ENCODE measurements at regions not wholly inside any gene's neighbourhood (a gene's known extent, or its start where the extent isn't known, plus 50 kb on each side); places are given as distances from the start of the nearest gene placed in this dataset.
A peak's percentile ranks its signal among the peaks of the same experiment; 100 is the strongest.
"Not testable (repeated sequence)": the region's sequence is repeated elsewhere in the genome, so short reads cannot be mapped to it uniquely, and the experiment has no call there.

DNA sequence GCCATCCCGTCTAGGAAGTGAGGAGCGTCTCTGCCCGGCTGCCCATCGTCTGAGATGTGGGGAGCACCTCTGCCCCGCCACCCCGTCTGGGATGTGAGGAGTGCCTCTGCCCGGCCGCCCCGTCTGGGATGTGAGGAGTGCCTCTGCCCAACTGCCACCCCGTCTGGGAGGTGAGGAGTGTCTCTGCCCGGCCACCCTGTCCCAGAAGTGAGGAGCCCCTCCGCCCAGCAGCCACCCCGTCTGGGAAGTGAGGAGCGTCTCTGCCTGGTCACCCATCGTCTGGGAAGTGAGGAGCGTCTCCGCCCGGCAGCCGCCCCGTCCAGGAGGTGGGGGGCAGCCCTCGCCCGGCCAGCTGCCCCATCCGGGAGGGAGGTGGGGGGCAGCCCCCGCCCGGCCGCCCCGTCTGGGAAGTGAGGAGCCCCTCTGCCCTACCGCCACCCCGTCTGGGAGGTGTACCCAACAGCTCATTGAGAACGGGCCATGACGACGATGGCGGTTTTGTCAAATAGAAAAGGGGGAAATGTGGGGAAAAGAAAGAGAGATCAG, 474.9 kb downstream of the IRS2 start:
- H3K27ac ChIP-seq (replicated peaks; ENCODE audit: low read length); H3K9ac ChIP-seq (ENCODE audit: low read depth, low read length, poor library complexity); H3K4me3 ChIP-seq (ENCODE audit: low read length in 2 of 2); H2AK5ac ChIP-seq (ENCODE audit: low read depth, low read length); H2BK12ac ChIP-seq (ENCODE audit: low read length); H3K14ac ChIP-seq (ENCODE audit: low read length); H3K27me3 ChIP-seq (ENCODE audit: control insufficient read depth in 3 of 3, insufficient read depth in 3 of 3, low read depth in 1 of 3, low read length in 3 of 3); H3K36me3 ChIP-seq (replicated peaks in 1 of 2; ENCODE audit: control insufficient read depth in 2 of 2, insufficient read depth in 2 of 2, low read length in 2 of 2); H3K4me2 ChIP-seq (ENCODE audit: insufficient read depth, low read length, poor library complexity, severe bottlenecking); H4K91ac ChIP-seq (ENCODE audit: low read depth, low read length, poor library complexity); H2AFZ ChIP-seq (ENCODE audit: low read length); H4K8ac ChIP-seq (ENCODE audit: low read depth, low read length); H3K4me1 ChIP-seq (ENCODE audit: control insufficient read depth in 2 of 2, insufficient read depth in 1 of 2, low read depth in 1 of 2, low read length in 2 of 2); H2BK5ac ChIP-seq (ENCODE audit: low read length); H3K18ac ChIP-seq (ENCODE audit: low read length); H2BK15ac ChIP-seq (ENCODE audit: low read length); H3K9me3 ChIP-seq (replicated peaks in 1 of 2; ENCODE audit: control insufficient read depth in 2 of 2, insufficient read depth in 1 of 2, low read depth in 1 of 2, low read length in 2 of 2); DNase-seq (ENCODE audit: low spot score); H2BK120ac ChIP-seq (ENCODE audit: low read depth, low read length); H3K4ac ChIP-seq (ENCODE audit: low read length); H3K23ac ChIP-seq (ENCODE audit: low read depth, low read length, poor library complexity); H3K79me1 ChIP-seq (ENCODE audit: low read depth, low read length): not testable (repeated sequence)
- WGBS, 2 donors (ENCODE audit: extremely low coverage in 2 of 2, insufficient read length in 2 of 2, insufficient replicate concordance in 1 of 2): no CpG with 5 or more reads among the region's 33 CpGs

DNA sequence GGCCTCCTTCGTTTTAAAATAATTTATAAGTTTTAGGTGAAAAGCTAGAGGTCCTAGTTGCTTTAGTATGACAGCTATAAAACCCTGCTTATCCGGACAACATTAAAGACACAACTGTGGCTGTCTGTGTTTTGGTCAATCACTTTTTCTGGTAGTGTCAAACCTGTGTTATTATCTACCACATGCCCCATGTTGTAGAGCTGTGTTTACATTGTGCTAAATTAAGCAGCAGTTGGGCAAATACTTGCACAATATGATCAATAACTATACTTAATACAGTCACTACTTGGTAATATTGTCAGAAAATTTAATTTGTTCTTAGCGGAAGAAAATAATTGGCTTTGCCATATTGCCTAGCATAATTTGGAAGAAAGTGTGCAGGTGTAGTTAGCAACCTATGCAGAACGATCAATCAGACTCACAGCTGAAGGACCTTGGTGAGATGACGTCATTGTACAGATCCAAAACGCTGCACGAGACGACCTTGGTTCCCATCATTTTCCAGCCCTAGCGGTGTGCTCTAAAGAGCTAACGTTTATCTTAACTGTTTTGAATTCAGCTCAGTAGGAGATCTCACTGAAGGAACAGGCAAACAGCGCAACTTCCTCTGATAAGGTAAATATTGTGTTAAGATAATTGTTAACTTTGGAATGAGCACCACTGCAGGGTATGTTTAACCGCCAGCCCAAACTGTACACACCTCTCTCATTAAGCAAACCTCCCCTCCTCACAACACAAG, 476.6 kb downstream of the IRS2 start:
- no peak overlapping the region for H2BK120ac ChIP-seq (ENCODE audit: low read depth, low read length)
- no peaks in the 10 kb centered on the region for H3K36me3 ChIP-seq (replicated peaks in 1 of 2; ENCODE audit: control insufficient read depth in 2 of 2, insufficient read depth in 2 of 2, low read length in 2 of 2)
- no peak overlapping the region for H3K4me2 ChIP-seq (ENCODE audit: insufficient read depth, low read length, poor library complexity, severe bottlenecking)
- no peak overlapping the region for H2BK15ac ChIP-seq (ENCODE audit: low read length)
- no peaks in the 10 kb centered on the region for H3K9me3 ChIP-seq (replicated peaks in 1 of 2; ENCODE audit: control insufficient read depth in 2 of 2, insufficient read depth in 1 of 2, low read depth in 1 of 2, low read length in 2 of 2)
- peaks cover 0 to 3% of the 10 kb centered on the region in 2 donors for H3K4me1 ChIP-seq (ENCODE audit: control insufficient read depth in 2 of 2, insufficient read depth in 1 of 2, low read depth in 1 of 2, low read length in 2 of 2)
- H3K4me3 ChIP-seq (ENCODE audit: low read length in 2 of 2): no peak overlapping the region
- no peak overlapping the region for H2AK5ac ChIP-seq (ENCODE audit: low read depth, low read length)
- H3K23ac ChIP-seq (ENCODE audit: low read depth, low read length, poor library complexity): no peak overlapping the region
- H3K79me1 ChIP-seq (ENCODE audit: low read depth, low read length): no peaks in the 10 kb centered on the region
- no peak for DNase-seq (ENCODE audit: low spot score)
- H2AFZ ChIP-seq (ENCODE audit: low read length): no peak overlapping the region
- H4K91ac ChIP-seq (ENCODE audit: low read depth, low read length, poor library complexity): no peak overlapping the region
- H3K27ac ChIP-seq (replicated peaks; ENCODE audit: low read length): no peak overlapping the region
- no peak overlapping the region for H3K4ac ChIP-seq (ENCODE audit: low read length)
- H4K8ac ChIP-seq (ENCODE audit: low read depth, low read length): no peak overlapping the region
- no peak overlapping the region for H2BK12ac ChIP-seq (ENCODE audit: low read length)
- no peaks in the 10 kb centered on the region for H3K27me3 ChIP-seq (ENCODE audit: control insufficient read depth in 3 of 3, insufficient read depth in 3 of 3, low read depth in 1 of 3, low read length in 3 of 3)
- H3K14ac ChIP-seq (ENCODE audit: low read length): no peak overlapping the region
- H2BK5ac ChIP-seq (ENCODE audit: low read length): no peak overlapping the region
- WGBS, 2 donors (ENCODE audit: extremely low coverage in 2 of 2, insufficient read length in 2 of 2, insufficient replicate concordance in 1 of 2): no CpG with 5 or more reads among the region's 12 CpGs
- H3K18ac ChIP-seq (ENCODE audit: low read length): no peak overlapping the region
- H3K9ac ChIP-seq (ENCODE audit: low read depth, low read length, poor library complexity): no peak overlapping the region

DNA sequence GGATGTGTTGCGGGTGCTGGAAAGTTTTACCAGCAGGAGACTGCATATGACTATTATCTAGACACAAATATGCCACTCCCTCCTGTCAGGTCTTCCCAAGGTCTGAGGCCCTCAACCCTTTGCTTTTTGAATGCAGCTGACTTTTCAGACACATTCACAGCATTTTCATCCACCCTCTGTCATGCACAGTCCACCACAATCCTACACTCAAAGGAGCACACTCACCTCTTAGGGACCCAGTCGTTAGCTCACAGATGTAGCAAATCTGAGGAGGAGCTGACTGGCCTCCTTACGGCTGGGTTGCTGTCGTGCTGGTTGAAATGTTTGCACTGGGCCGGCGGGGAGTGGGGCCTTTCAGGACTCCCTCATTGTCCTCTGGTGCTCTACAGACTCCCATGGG, 479.4 kb downstream of the IRS2 start:
- Histone ChIP-seq H3K18ac (ENCODE audit: low read length) (no peak overlapping the region), H3K27ac (replicated peaks; ENCODE audit: low read length) (no peak overlapping the region), H3K4me3 (ENCODE audit: low read length in 2 of 2) (no peak overlapping the region), H3K4ac (ENCODE audit: low read length) (no peak overlapping the region), H4K8ac (ENCODE audit: low read depth, low read length) (no peak overlapping the region), H2BK15ac (ENCODE audit: low read length) (no peak overlapping the region), H3K14ac (ENCODE audit: low read length) (no peak overlapping the region), H4K91ac (ENCODE audit: low read depth, low read length, poor library complexity) (no peak overlapping the region), H3K9ac (ENCODE audit: low read depth, low read length, poor library complexity) (no peak overlapping the region), H3K9me3 (replicated peaks in 1 of 2; ENCODE audit: control insufficient read depth in 2 of 2, insufficient read depth in 1 of 2, low read depth in 1 of 2, low read length in 2 of 2) (no peaks in the 10 kb centered on the region), H2BK5ac (ENCODE audit: low read length) (no peak overlapping the region), H2BK12ac (ENCODE audit: low read length) (no peak overlapping the region), H2AFZ (ENCODE audit: low read length) (peak overlapping the region; percentile 41), H2AK5ac (ENCODE audit: low read depth, low read length) (no peak overlapping the region), H3K27me3 (ENCODE audit: control insufficient read depth in 3 of 3, insufficient read depth in 3 of 3, low read depth in 1 of 3, low read length in 3 of 3) (no peaks in the 10 kb centered on the region), H3K4me2 (ENCODE audit: insufficient read depth, low read length, poor library complexity, severe bottlenecking) (no peak overlapping the region), H3K36me3 (replicated peaks in 1 of 2; ENCODE audit: control insufficient read depth in 2 of 2, insufficient read depth in 2 of 2, low read length in 2 of 2) (no peaks in the 10 kb centered on the region), H2BK120ac (ENCODE audit: low read depth, low read length) (no peak overlapping the region), H3K4me1 (ENCODE audit: control insufficient read depth in 2 of 2, insufficient read depth in 1 of 2, low read depth in 1 of 2, low read length in 2 of 2) (peaks cover 0 to 3% of the 10 kb centered on the region in 2 donors), H3K79me1 (ENCODE audit: low read depth, low read length) (no peaks in the 10 kb centered on the region), H3K23ac (ENCODE audit: low read depth, low read length, poor library complexity) (no peak overlapping the region)
- WGBS, 2 donors (ENCODE audit: extremely low coverage in 2 of 2, insufficient read length in 2 of 2, insufficient replicate concordance in 1 of 2): no CpG with 5 or more reads among the region's 6 CpGs
- DNase-seq (ENCODE audit: low spot score): no peak

DNA sequence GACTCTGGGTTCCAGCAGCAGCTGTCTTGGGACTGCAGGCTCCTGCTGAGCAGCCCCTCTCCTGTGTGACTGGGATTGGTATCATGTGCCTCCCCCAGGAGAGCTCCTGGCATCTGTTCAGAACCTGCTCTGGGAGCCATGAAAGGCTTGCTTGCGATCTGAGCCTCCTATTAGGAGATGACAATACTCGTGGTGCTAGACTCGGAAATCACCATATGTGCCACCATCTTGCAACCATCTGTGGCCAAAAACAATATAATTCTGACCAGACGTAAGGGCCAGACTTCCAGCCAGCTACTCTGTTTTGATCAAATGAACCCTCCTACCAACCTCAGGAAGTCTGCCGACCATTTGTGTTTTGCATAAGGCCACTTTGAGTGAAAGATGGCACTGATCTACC, 484.7 kb downstream of the IRS2 start:
- no peaks in the 10 kb centered on the region for H3K36me3 ChIP-seq (replicated peaks in 1 of 2; ENCODE audit: control insufficient read depth in 2 of 2, insufficient read depth in 2 of 2, low read length in 2 of 2)
- H3K27me3 ChIP-seq (ENCODE audit: control insufficient read depth in 3 of 3, insufficient read depth in 3 of 3, low read depth in 1 of 3, low read length in 3 of 3): no peaks in the 10 kb centered on the region
- WGBS, 2 donors (ENCODE audit: extremely low coverage in 2 of 2, insufficient read length in 2 of 2, insufficient replicate concordance in 1 of 2): no CpG with 5 or more reads among the region's 5 CpGs
- H3K4me2 ChIP-seq (ENCODE audit: insufficient read depth, low read length, poor library complexity, severe bottlenecking): no peak overlapping the region
- no peak overlapping the region for H2AFZ ChIP-seq (ENCODE audit: low read length)
- no peak overlapping the region for H2AK5ac ChIP-seq (ENCODE audit: low read depth, low read length)
- H2BK120ac ChIP-seq (ENCODE audit: low read depth, low read length): no peak overlapping the region
- H3K9ac ChIP-seq (ENCODE audit: low read depth, low read length, poor library complexity): no peak overlapping the region
- H4K91ac ChIP-seq (ENCODE audit: low read depth, low read length, poor library complexity): no peak overlapping the region
- no peak overlapping the region for H2BK5ac ChIP-seq (ENCODE audit: low read length)
- H3K4me1 ChIP-seq (ENCODE audit: control insufficient read depth in 2 of 2, insufficient read depth in 1 of 2, low read depth in 1 of 2, low read length in 2 of 2): no peaks in the 10 kb centered on the region
- no peak overlapping the region for H3K14ac ChIP-seq (ENCODE audit: low read length)
- no peak overlapping the region for H2BK12ac ChIP-seq (ENCODE audit: low read length)
- no peak overlapping the region for H2BK15ac ChIP-seq (ENCODE audit: low read length)
- no peak overlapping the region for H3K18ac ChIP-seq (ENCODE audit: low read length)
- H4K8ac ChIP-seq (ENCODE audit: low read depth, low read length): no peak overlapping the region
- H3K23ac ChIP-seq (ENCODE audit: low read depth, low read length, poor library complexity): no peak overlapping the region
- H3K9me3 ChIP-seq (replicated peaks in 1 of 2; ENCODE audit: control insufficient read depth in 2 of 2, insufficient read depth in 1 of 2, low read depth in 1 of 2, low read length in 2 of 2): no peaks in the 10 kb centered on the region
- H3K4ac ChIP-seq (ENCODE audit: low read length): no peak overlapping the region
- H3K4me3 ChIP-seq (ENCODE audit: low read length in 2 of 2): no peak overlapping the region
- no peaks in the 10 kb centered on the region for H3K79me1 ChIP-seq (ENCODE audit: low read depth, low read length)
- H3K27ac ChIP-seq (replicated peaks; ENCODE audit: low read length): no peak overlapping the region
- DNase-seq (ENCODE audit: low spot score): no peak

All from neuronal stem cell (in vitro differentiated cells).